Activated T-helper 1 cell treated with anti-CD3 and anti-CD28 coated beads, Interleukin-12 subunit alpha, Interleukin-12 subunit beta, Interleukin-2, Interleukin-4 antibody, amounts not matched to agents 30 ng/mL and 10 ng/mL and 1 ng/mL, durations not matched to agents 14 hours and 24 hours and 36 hours (primary cell): ENCODE measurements at regions not wholly inside any gene's neighbourhood (a gene's known extent, or its start where the extent isn't known, plus 50 kb on each side); places are given as distances from the start of the nearest gene placed in this dataset.

Experiments
- DNase-seq: peaks from one replicate; pipeline ENCODE4 v3.0.0; 2021; ENCODE audit warnings: low spot score
- H3K27ac Mint-ChIP-seq: one replicate; pipeline ENCODE4 v1.8.0; 2021; ENCODE audit warnings: mild to moderate bottlenecking, mixed read lengths
- H3K27me3 Mint-ChIP-seq: one replicate; pipeline ENCODE4 v1.8.0; 2022; ENCODE audit warnings: mild to moderate bottlenecking, moderate library complexity, mixed read lengths; ENCODE audit not compliant: insufficient read depth
- H3K36me3 Mint-ChIP-seq: one replicate; pipeline ENCODE4 v1.8.0; 2021; ENCODE audit warnings: low read depth, mixed read lengths
- H3K4me1 Mint-ChIP-seq: one replicate; pipeline ENCODE4 v1.8.0; 2021; ENCODE audit warnings: low read depth, mixed read lengths
- H3K4me3 Mint-ChIP-seq: one replicate; pipeline ENCODE4 v1.8.0; 2021; ENCODE audit warnings: mild to moderate bottlenecking, moderate library complexity, mixed read lengths
- H3K9me3 Mint-ChIP-seq: one replicate; pipeline ENCODE4 v1.8.0; 2021; ENCODE audit warnings: mixed read lengths
- intact Hi-C: fragments of 100-400 bp; cut with micrococcal nuclease; formaldehyde crosslinking; loops from one replicate; pipeline ENCODE4 v1.15.1; 2024

- Mint-ChIP-seq H3K27me3 (peaks cover 2% of the 10 kb centered on the region), H3K9me3 (no peaks in the 10 kb centered on the region), H3K27ac (no peak overlapping the region), H3K4me1 (no peaks in the 10 kb centered on the region), H3K4me3 (no peak overlapping the region), H3K36me3 (no peaks in the 10 kb centered on the region)
- no peak for DNase-seq
- intact Hi-C loops = no loop called here
Observed at GRCh38 chr2:212595036-212595654, 56.5 kb upstream of the ERBB4 start.

- no peaks in the 10 kb centered on the region for H3K36me3 Mint-ChIP-seq
- no peak overlapping the region for H3K4me3 Mint-ChIP-seq
- intact Hi-C loops = no loop called here
- H3K27ac Mint-ChIP-seq = no peak overlapping the region
- peaks cover 2% of the 10 kb centered on the region for H3K27me3 Mint-ChIP-seq
- no peaks in the 10 kb centered on the region for H3K9me3 Mint-ChIP-seq
- H3K4me1 Mint-ChIP-seq = no peaks in the 10 kb centered on the region
- DNase-seq = no peak
Observed at GRCh38 chr2:212592695-212593094, 54.1 kb upstream of the ERBB4 start.
